ENCODE measurements at regions not wholly inside any gene's neighbourhood (a gene's known extent, or its start where the extent isn't known, plus 50 kb on each side); places are given as distances from the start of the nearest gene placed in this dataset.

DNA sequence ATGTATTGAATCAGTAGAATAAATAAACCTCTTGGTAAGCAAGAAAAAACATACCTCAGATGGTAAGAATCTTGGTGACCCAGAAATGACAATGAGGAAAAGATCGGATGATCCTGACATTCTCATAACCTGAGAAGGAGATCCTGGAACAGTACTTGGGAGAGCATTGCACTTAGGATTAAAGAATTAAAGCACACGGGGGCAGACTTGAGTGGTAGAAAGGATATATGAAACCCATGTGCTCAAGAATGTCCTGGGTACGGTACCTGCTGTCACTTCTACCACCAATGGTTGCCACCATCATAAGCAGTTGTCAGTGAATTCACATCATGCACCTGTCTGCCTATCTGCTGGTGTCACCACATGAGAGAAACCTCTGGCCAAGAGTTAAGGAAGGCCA lies 108.9 kb upstream of the GJB5 start:
- no peaks in the 10 kb centered on the region for H3K79me2 ChIP-seq (ENCODE audit: insufficient read depth, low read length)
- no peaks in the 10 kb centered on the region for H3K9me3 ChIP-seq (ENCODE audit: control insufficient read depth in 1 of 2, insufficient read depth in 1 of 2, low read depth in 1 of 2, low read length in 2 of 2)
- H3K4me1 ChIP-seq (ENCODE audit: control insufficient read depth in 1 of 2, insufficient read depth in 2 of 2, low read length in 2 of 2): no peaks in the 10 kb centered on the region
- ChIA-PET POLR2A (no interaction called here), CTCF (interaction anchor here (1.4 to 1.5 kb wide), 2 partner anchors 96 to 97 kb away, joined by 4 to 6 read pairs; no protein-coding TSS in a partner anchor), RAD21 (ENCODE audit: low non-redundant PET in 1 of 2, low total read pairs in 2 of 2, uncharacterized antibody in 2 of 2, unreplicated experiment in 2 of 2) (no interaction called here)
- H3K4me3 ChIP-seq (replicated peaks in 1 of 2; ENCODE audit: low read depth in 1 of 2, low read length in 2 of 2): no peak overlapping the region
- H3K9ac ChIP-seq (ENCODE audit: low read length): no peak overlapping the region
- no peak overlapping the region for H3K4me2 ChIP-seq (ENCODE audit: low read length)
- H2AFZ ChIP-seq (ENCODE audit: low read depth, low read length, poor library complexity, severe bottlenecking): no peak overlapping the region
- no peaks in the 10 kb centered on the region for H3K9me2 ChIP-seq (ENCODE audit: insufficient read depth)
- TF ChIP-seq JUND (IDR thresholded peaks at IDR 0.05) (no peak), ELF1 (IDR thresholded peaks at IDR 0.05; ENCODE audit: borderline replicate concordance, low read depth) (no peak), ATF3 (IDR thresholded peaks at IDR 0.05) (no peak), MAX (IDR thresholded peaks at IDR 0.05) (peak; percentile 26; the same call in 1 of the 2 replicates), FOSL1 (IDR thresholded peaks at IDR 0.05; ENCODE audit: low read depth) (no peak), RAD21 (IDR thresholded peaks at IDR 0.05; ENCODE audit: low read depth) (peak; percentile 31; the same call in 1 of the 2 replicates), CTCF (IDR thresholded peaks at IDR 0.05 in 2 of 3, conservative IDR thresholded peaks at IDR 0.05 in 1 of 3; ENCODE audit: borderline replicate concordance in 1 of 3, insufficient read depth in 1 of 3, low read depth in 2 of 3, low read length in 2 of 3) (peak in 2 of 3 experiments; percentile 8 to 25; a peak in 1 of 6 replicates)
- intact Hi-C loops (cut with micrococcal nuclease): loop anchor here (1.0 kb wide), 1 partner anchor 96 kb away; no protein-coding TSS in a partner anchor
- no TSS peak for BruUV-seq (replicated peaks)
- DNase-seq (ENCODE audit: low read depth, low spot score) (peak; percentile 15), ATAC-seq (peak; percentile 70)
- H3K27me3 ChIP-seq (ENCODE audit: insufficient read depth, low read length): peaks cover 80% of the 10 kb centered on the region
- H4K20me1 ChIP-seq (ENCODE audit: insufficient read depth): no peaks in the 10 kb centered on the region
- H3K27ac ChIP-seq (ENCODE audit: low read depth, low read length): no peak overlapping the region
- no peaks in the 10 kb centered on the region for H3K36me3 ChIP-seq (ENCODE audit: control insufficient read depth in 1 of 2, insufficient read depth in 2 of 2, low read length in 2 of 2)

DNA sequence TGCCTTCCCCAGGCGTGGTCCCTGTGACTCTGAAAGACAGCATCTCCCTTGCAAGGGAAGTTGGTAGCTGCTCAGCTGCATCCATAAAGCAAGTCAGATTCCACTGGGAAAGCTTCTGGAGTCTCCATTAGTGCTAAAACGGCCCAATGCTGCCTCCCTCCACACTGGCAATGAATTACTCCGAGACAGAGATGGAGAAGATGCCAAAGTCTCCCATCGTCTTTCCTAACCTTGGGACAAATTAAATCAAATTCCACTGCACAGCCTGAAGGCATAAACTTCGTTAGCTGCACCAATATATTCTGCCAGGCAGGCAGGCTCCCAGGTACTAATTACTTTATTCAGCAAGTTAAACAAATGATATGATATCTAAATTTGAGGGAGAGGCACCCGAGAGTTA lies 106.3 kb upstream of the GJB5 start:
- H3K9ac ChIP-seq (ENCODE audit: low read length): no peak overlapping the region

More for the DNA sequence above, 106.3 kb upstream of the GJB5 start:
- H3K4me1 ChIP-seq (ENCODE audit: control insufficient read depth in 1 of 2, insufficient read depth in 2 of 2, low read length in 2 of 2): no peaks in the 10 kb centered on the region
- DNase-seq (ENCODE audit: low read depth, low spot score): no peak
- no peak overlapping the region for H2AFZ ChIP-seq (ENCODE audit: low read depth, low read length, poor library complexity, severe bottlenecking)
- POLR2A ChIA-PET: no interaction called here
- RAD21 ChIA-PET (ENCODE audit: low non-redundant PET in 1 of 2, low total read pairs in 2 of 2, uncharacterized antibody in 2 of 2, unreplicated experiment in 2 of 2): no interaction called here
- BruUV-seq (replicated peaks): no TSS peak
- CTCF ChIA-PET: no interaction called here
- no peak for ATAC-seq
- peaks cover 87% of the 10 kb centered on the region for H3K27me3 ChIP-seq (ENCODE audit: insufficient read depth, low read length)
- no peaks in the 10 kb centered on the region for H3K9me2 ChIP-seq (ENCODE audit: insufficient read depth)
- H3K9me3 ChIP-seq (ENCODE audit: control insufficient read depth in 1 of 2, insufficient read depth in 1 of 2, low read depth in 1 of 2, low read length in 2 of 2): no peaks in the 10 kb centered on the region
- no peak for TF ChIP-seq SP1 (IDR thresholded peaks at IDR 0.05; ENCODE audit: low read depth)
- TF ChIP-seq SIN3A (IDR thresholded peaks at IDR 0.05; ENCODE audit: low read depth): no peak
- TF ChIP-seq TCF7L2 (IDR thresholded peaks at IDR 0.05; ENCODE audit: borderline replicate concordance, extremely low read depth, insufficient read depth, insufficient read length): no peak
- H4K20me1 ChIP-seq (ENCODE audit: insufficient read depth): no peaks in the 10 kb centered on the region
- H3K79me2 ChIP-seq (ENCODE audit: insufficient read depth, low read length): no peaks in the 10 kb centered on the region
- no peaks in the 10 kb centered on the region for H3K36me3 ChIP-seq (ENCODE audit: control insufficient read depth in 1 of 2, insufficient read depth in 2 of 2, low read length in 2 of 2)
- no peak overlapping the region for H3K27ac ChIP-seq (ENCODE audit: low read depth, low read length)
- no peak overlapping the region for H3K4me2 ChIP-seq (ENCODE audit: low read length)
- intact Hi-C loops (cut with micrococcal nuclease): no loop called here
- H3K4me3 ChIP-seq (replicated peaks in 1 of 2; ENCODE audit: low read depth in 1 of 2, low read length in 2 of 2): no peak overlapping the region

Measured in HCT116 (cell line).